HUES6 (cell line): ENCODE measurements at regions not wholly inside any gene's neighbourhood (a gene's known extent, or its start where the extent isn't known, plus 50 kb on each side); places are given as distances from the start of the nearest gene placed in this dataset.
"Not testable (repeated sequence)": the region's sequence is repeated elsewhere in the genome, so short reads cannot be mapped to it uniquely, and the experiment has no call there.

Experiments
- H3K27ac ChIP-seq: 2 replicates; pipeline ENCODE4 v1.7.0; 2013; ENCODE audit warnings: low read depth, mild to moderate bottlenecking, low read length, inconsistent platforms
- H3K27me3 ChIP-seq: 2 replicates; pipeline ENCODE4 v1.6.1; 2013; ENCODE audit warnings: low read length; ENCODE audit not compliant: control insufficient read depth, insufficient read depth
- H3K36me3 ChIP-seq: 2 replicates; pipeline ENCODE4 v1.6.1; 2013; ENCODE audit warnings: low read length; ENCODE audit not compliant: control insufficient read depth, insufficient read depth
- H3K4me1 ChIP-seq: 2 replicates; pipeline ENCODE4 v1.6.1; 2013; ENCODE audit warnings: low read length; ENCODE audit not compliant: control insufficient read depth, insufficient read depth
- H3K4me3 ChIP-seq: 2 replicates; pipeline ENCODE4 v1.5.1; 2013; ENCODE audit warnings: low read depth, low read length
- H3K9ac ChIP-seq: one replicate; pipeline ENCODE4 v1.6.1; 2013; ENCODE audit warnings: mild to moderate bottlenecking, low read length
- H3K9me3 ChIP-seq: 2 replicates; pipeline ENCODE4 v1.6.1; 2013; ENCODE audit warnings: low read depth, low read length; ENCODE audit not compliant: control insufficient read depth, insufficient read depth

- H3K4me3 ChIP-seq = peak overlapping the region; percentile 56
- no peak overlapping the region for H3K27ac ChIP-seq
- no peaks in the 10 kb centered on the region for H3K27me3 ChIP-seq
- peak overlapping the region; percentile 27 for H3K9ac ChIP-seq
- no peaks in the 10 kb centered on the region for H3K36me3 ChIP-seq
- no peaks in the 10 kb centered on the region for H3K9me3 ChIP-seq
- H3K4me1 ChIP-seq = peaks cover 7% of the 10 kb centered on the region; the same call in 1 of the 2 replicates
Measured at GRCh38 chr4:84126061-84126787, 372.9 kb downstream of the NKX6-1 start.

- H3K9ac ChIP-seq = no peak overlapping the region
- H3K27ac ChIP-seq = no peak overlapping the region
- H3K4me3 ChIP-seq = no peak overlapping the region
- H3K36me3 ChIP-seq = no peaks in the 10 kb centered on the region
- H3K4me1 ChIP-seq = no peaks in the 10 kb centered on the region
- no peaks in the 10 kb centered on the region for H3K27me3 ChIP-seq
- H3K9me3 ChIP-seq = peaks cover 10% of the 10 kb centered on the region; the same call in 1 of the 2 replicates
Measured at GRCh38 chr4:84110040-84110439, 389.1 kb downstream of the NKX6-1 start.

- H3K4me3 ChIP-seq, H3K36me3 ChIP-seq, H3K9me3 ChIP-seq, H3K27me3 ChIP-seq, H3K27ac ChIP-seq, H3K9ac ChIP-seq: not testable (repeated sequence)
- peaks cover 10% of the 10 kb centered on the region for H3K4me1 ChIP-seq
Measured at GRCh38 chr4:84101653-84102625, 397.2 kb downstream of the NKX6-1 start.

GRCh38 chr4:84100071-84100470 lies 399.0 kb downstream of the NKX6-1 start:
- no peaks in the 10 kb centered on the region for H3K27me3 ChIP-seq
- no peak overlapping the region for H3K27ac ChIP-seq
- peaks cover 10% of the 10 kb centered on the region for H3K4me1 ChIP-seq
- no peak overlapping the region for H3K9ac ChIP-seq
- no peaks in the 10 kb centered on the region for H3K9me3 ChIP-seq
- H3K4me3 ChIP-seq = no peak overlapping the region
- no peaks in the 10 kb centered on the region for H3K36me3 ChIP-seq

- no peaks in the 10 kb centered on the region for H3K27me3 ChIP-seq
- no peaks in the 10 kb centered on the region for H3K9me3 ChIP-seq
- no peaks in the 10 kb centered on the region for H3K36me3 ChIP-seq
- H3K27ac ChIP-seq = no peak overlapping the region
- peaks cover 10% of the 10 kb centered on the region for H3K4me1 ChIP-seq
- no peak overlapping the region for H3K9ac ChIP-seq
- H3K4me3 ChIP-seq = no peak overlapping the region
Measured at GRCh38 chr4:84099599-84099998, 399.5 kb downstream of the NKX6-1 start.

GRCh38 chr4:84091266-84091665 lies 407.8 kb downstream of the NKX6-1 start:
- H3K9ac ChIP-seq = no peak overlapping the region
- H3K9me3 ChIP-seq = no peaks in the 10 kb centered on the region
- peaks cover 6% of the 10 kb centered on the region; the same call in 1 of the 2 replicates for H3K4me1 ChIP-seq

GRCh38 chr4:84089652-84090437 lies 409.2 kb downstream of the NKX6-1 start:
- Histone ChIP-seq H3K9me3 (no peaks in the 10 kb centered on the region), H3K4me1 (peaks cover 6% of the 10 kb centered on the region; the same call in 1 of the 2 replicates), H3K27me3 (no peaks in the 10 kb centered on the region), H3K4me3 (no peak overlapping the region), H3K9ac (no peak overlapping the region), H3K36me3 (no peaks in the 10 kb centered on the region), H3K27ac (no peak overlapping the region)

More at GRCh38 chr4:84091266-84091665, 407.8 kb downstream of the NKX6-1 start:
- Histone ChIP-seq H3K4me3 (no peak overlapping the region), H3K27ac (no peak overlapping the region), H3K27me3 (no peaks in the 10 kb centered on the region), H3K36me3 (no peaks in the 10 kb centered on the region)

GRCh38 chr4:84085986-84086385 lies 413.1 kb downstream of the NKX6-1 start:
- no peak overlapping the region for H3K9ac ChIP-seq
- no peak overlapping the region for H3K4me3 ChIP-seq
- peaks cover 6% of the 10 kb centered on the region; the same call in 1 of the 2 replicates for H3K4me1 ChIP-seq
- no peaks in the 10 kb centered on the region for H3K36me3 ChIP-seq
- H3K9me3 ChIP-seq = no peaks in the 10 kb centered on the region
- H3K27me3 ChIP-seq = no peaks in the 10 kb centered on the region
- H3K27ac ChIP-seq = no peak overlapping the region

GRCh38 chr4:84070289-84070688 lies 428.8 kb downstream of the NKX6-1 start:
- Histone ChIP-seq H3K27me3 (no peaks in the 10 kb centered on the region), H3K9ac (no peak overlapping the region), H3K27ac (no peak overlapping the region), H3K4me3 (no peak overlapping the region), H3K9me3 (no peaks in the 10 kb centered on the region), H3K36me3 (no peaks in the 10 kb centered on the region), H3K4me1 (no peaks in the 10 kb centered on the region)

GRCh38 chr4:84063619-84064018 lies 435.5 kb downstream of the NKX6-1 start:
- Histone ChIP-seq H3K9ac (no peak overlapping the region), H3K27me3 (no peaks in the 10 kb centered on the region), H3K4me1 (no peaks in the 10 kb centered on the region), H3K27ac (no peak overlapping the region), H3K4me3 (no peak overlapping the region), H3K9me3 (no peaks in the 10 kb centered on the region), H3K36me3 (no peaks in the 10 kb centered on the region)
